H1 (cell line): ENCODE measurements at regions not wholly inside any gene's neighbourhood (a gene's known extent, or its start where the extent isn't known, plus 50 kb on each side); places are given as distances from the start of the nearest gene placed in this dataset.

ENCODE experiments used
- CTCF ChIA-PET: fragments of 300-600 bp; sonication (Branson Sonifier 250); formaldehyde crosslinking; loops from one replicate; lab custom pipeline; 2021; ENCODE audit not compliant: partially characterized antibody; lab: Charles Lee
- POLR2A ChIA-PET: fragments of 300-600 bp; sonication (Branson Sonifier 250); formaldehyde crosslinking; loops from one replicate; lab custom pipeline; 2021; ENCODE audit warnings: inconsistent platforms; ENCODE audit not compliant: partially characterized antibody; lab: Charles Lee
- DNase-seq, 2 experiments: peaks; one replicate each; pipeline versions ENCODE4 v3.0.0 to v3.0.0-alpha.2; 2010 to 2022; ENCODE audit warnings: low spot score in 2 of 2, low read depth in 1 of 2, mixed read lengths in 1 of 2
- FAIRE-seq: peaks from 2 replicates; lab custom pipeline; 2011; peaks lifted over from hg19 to GRCh38; lab: Jason Lieb, UNC
- H2AFZ ChIP-seq: 2 replicates; pipeline ENCODE4 v1.8.1; 2012; ENCODE audit warnings: low read length, inconsistent platforms
- H2AK5ac ChIP-seq: 2 replicates; pipeline ENCODE4 v1.6.1; 2013; ENCODE audit warnings: low read depth, low read length
- H2BK120ac ChIP-seq: replicated peaks from 2 replicates; pipeline ENCODE3; 2013; ENCODE audit warnings: low read depth, low read length, inconsistent platforms
- H2BK12ac ChIP-seq: 2 replicates; pipeline ENCODE4 v1.6.1; 2013; ENCODE audit warnings: low read depth, low read length
- H2BK15ac ChIP-seq: 2 replicates; pipeline ENCODE4 v1.6.1; 2013; ENCODE audit warnings: low read length
- H2BK20ac ChIP-seq: 2 replicates; pipeline ENCODE4 v1.6.1; 2013; ENCODE audit warnings: low read length
- H2BK5ac ChIP-seq: 2 replicates; pipeline ENCODE4 v1.6.1; 2013; ENCODE audit warnings: low read depth, low read length
- H3K14ac ChIP-seq: 2 replicates; pipeline ENCODE4 v1.6.1; 2013; ENCODE audit warnings: inconsistent platforms; ENCODE audit not compliant: insufficient read length
- H3K18ac ChIP-seq: 2 replicates; pipeline ENCODE4 v1.6.1; 2013; ENCODE audit warnings: low read length; ENCODE audit errors: extremely low read depth
- H3K23ac ChIP-seq: 2 replicates; pipeline ENCODE4 v1.6.1; 2013; ENCODE audit warnings: inconsistent platforms; ENCODE audit not compliant: insufficient read length
- H3K23me2 ChIP-seq: 2 replicates; pipeline ENCODE4 v1.6.1; 2013; ENCODE audit warnings: low read depth, low read length
- H3K27ac ChIP-seq: 2 replicates; pipeline ENCODE4 v1.6.1; 2011; ENCODE audit warnings: low read depth, low read length, inconsistent platforms
- H3K27me3 ChIP-seq, 4 experiments: replicated peaks in 1 of 4; 1 replicate in 1 of 4; 2 replicates in 3 of 4; pipeline versions ENCODE4 v1.6.1 to v1.8.1; 2011 to 2013; ENCODE audit warnings: low read length in 3 of 4, mild to moderate bottlenecking in 3 of 4, inconsistent platforms in 2 of 4, mixed read lengths in 2 of 4, moderate library complexity in 1 of 4; ENCODE audit not compliant: control insufficient read depth in 3 of 4, insufficient read depth in 3 of 4; ENCODE audit errors: extremely low read depth in 1 of 4
- H3K36me3 ChIP-seq, 4 experiments: 2 replicates each; pipeline versions ENCODE4 v1.6.1 to v1.8.1; 2011 to 2013; ENCODE audit warnings: mild to moderate bottlenecking in 4 of 4, low read length in 3 of 4, moderate library complexity in 2 of 4, control low read depth in 1 of 4, inconsistent platforms in 1 of 4; ENCODE audit not compliant: insufficient read depth in 4 of 4, control insufficient read depth in 2 of 4
- H3K4ac ChIP-seq: replicated peaks from 2 replicates; pipeline ENCODE3; 2013; ENCODE audit warnings: low read length, low read depth, mixed read lengths, inconsistent platforms; ENCODE audit not compliant: insufficient read length
- H3K4me1 ChIP-seq, 4 experiments: replicated peaks in 1 of 4; 1 replicate in 1 of 4; 2 replicates in 3 of 4; pipeline versions ENCODE4 v1.6.1 to v1.8.1; 2011 to 2013; ENCODE audit warnings: low read length in 3 of 4, inconsistent platforms in 2 of 4, mixed read lengths in 1 of 4; ENCODE audit not compliant: insufficient read depth in 4 of 4, control insufficient read depth in 3 of 4
- H3K4me2 ChIP-seq, 2 experiments: 2 replicates each; pipeline versions ENCODE4 v1.6.1 to v1.8.1; 2011 to 2013; ENCODE audit warnings: low read depth in 2 of 2, low read length in 2 of 2, control low read depth in 1 of 2, inconsistent platforms in 1 of 2, mild to moderate bottlenecking in 1 of 2; ENCODE audit not compliant: insufficient read depth in 1 of 2
- H3K4me3 ChIP-seq, 4 experiments: fragments of 200-600, 300-600 bp in 1 of 4; sonication (generic), shearing (Covaris generic), sonication (Bioruptor Twin) in 1 of 4; 2 replicates each; pipeline versions ENCODE4 v1.5.1 to v1.8.1; 2011 to 2016; ENCODE audit warnings: low read length in 4 of 4, low read depth in 3 of 4, control low read depth in 2 of 4, inconsistent platforms in 2 of 4, mild to moderate bottlenecking in 2 of 4, mixed read lengths in 1 of 4, moderate library complexity in 1 of 4; ENCODE audit not compliant: insufficient read depth in 2 of 4; ENCODE audit errors: extremely low read depth in 1 of 4
- H3K56ac ChIP-seq: replicated peaks from 2 replicates; pipeline ENCODE3; 2013; ENCODE audit warnings: low read depth, mild to moderate bottlenecking, mixed read lengths, low read length, inconsistent platforms; ENCODE audit not compliant: insufficient read length
- H3K79me1 ChIP-seq: 2 replicates; pipeline ENCODE4 v1.6.1; 2013; ENCODE audit warnings: low read depth, low read length, control low read depth
- H3K79me2 ChIP-seq, 2 experiments: 2 replicates each; pipeline versions ENCODE4 v1.6.1 to v1.8.1; 2012 to 2013; ENCODE audit warnings: low read length in 2 of 2, mild to moderate bottlenecking in 2 of 2, inconsistent platforms in 1 of 2; ENCODE audit not compliant: insufficient read depth in 2 of 2, control insufficient read depth in 1 of 2
- H3K9ac ChIP-seq, 4 experiments: replicated peaks in 1 of 4; 1 replicate in 1 of 4; 2 replicates in 3 of 4; pipeline versions ENCODE4 v1.6.1 to v1.8.1; 2011 to 2013; ENCODE audit warnings: low read depth in 3 of 4, low read length in 3 of 4, control low read depth in 2 of 4, mild to moderate bottlenecking in 2 of 4, moderate library complexity in 2 of 4, inconsistent platforms in 1 of 4; ENCODE audit errors: extremely low read depth in 1 of 4
- H3K9me3 ChIP-seq, 2 experiments: 2 replicates each; pipeline versions ENCODE4 v1.6.1 to v1.8.1; 2012 to 2013; ENCODE audit warnings: mild to moderate bottlenecking in 2 of 2, moderate library complexity in 2 of 2, control low read depth in 1 of 2, inconsistent platforms in 1 of 2, low read depth in 1 of 2, low read length in 1 of 2, mixed read lengths in 1 of 2; ENCODE audit not compliant: insufficient read depth in 2 of 2
- H4K20me1 ChIP-seq, 2 experiments: replicated peaks in 1 of 2; 2 replicates each; pipeline versions ENCODE3 to v1.8.1; 2011 to 2013; ENCODE audit warnings: inconsistent platforms in 2 of 2, low read length in 2 of 2, mild to moderate bottlenecking in 1 of 2; ENCODE audit not compliant: insufficient read depth in 2 of 2, control insufficient read depth in 1 of 2
- H4K5ac ChIP-seq: 2 replicates; pipeline ENCODE4 v1.6.1; 2013; ENCODE audit warnings: low read length, low read depth, mixed read lengths, inconsistent platforms; ENCODE audit not compliant: insufficient read length
- H4K8ac ChIP-seq: 2 replicates; pipeline ENCODE4 v1.8.0; 2013; ENCODE audit warnings: mild to moderate bottlenecking, moderate library complexity, low read length, inconsistent platforms; ENCODE audit not compliant: insufficient read depth; ENCODE audit errors: extremely low read depth
- H4K91ac ChIP-seq: replicated peaks from 2 replicates; pipeline ENCODE3; 2013; ENCODE audit warnings: low read length, mixed read lengths, inconsistent platforms; ENCODE audit not compliant: insufficient read length
- JUN ChIP-seq: IDR thresholded peaks from 2 replicates; pipeline ENCODE4 v1.6.1; 2011; ENCODE audit warnings: low read depth, mild to moderate bottlenecking, improper control_type of control experiment, low read length
- RBBP5 ChIP-seq: IDR thresholded peaks from 2 replicates; pipeline ENCODE4 v1.7.1; 2012; ENCODE audit warnings: low read depth, mild to moderate bottlenecking, inconsistent platforms, low read length, moderate library complexity, borderline replicate concordance
- TBP ChIP-seq: IDR thresholded peaks from 2 replicates; pipeline ENCODE4 v1.6.1; 2011; ENCODE audit warnings: low read depth, low read length, improper control_type of control experiment
- WGBS, 2 experiments: shearing (Covaris generic) in 1 of 2; methylation state at CpG; one replicate each; pipeline versions ENCODE4 v1.1.6 to v1.1.7; 2013 to 2015; ENCODE audit warnings: low lambda C conversion rate in 2 of 2, mixed read lengths in 2 of 2, inconsistent platforms in 1 of 2, low coverage in 1 of 2, missing lambda C conversion rate in 1 of 2; ENCODE audit not compliant: insufficient replicate concordance in 2 of 2, insufficient coverage in 1 of 2, insufficient read length in 1 of 2; ENCODE audit errors: extremely low coverage in 1 of 2, missing lambda C conversion rate in 1 of 2; 5-methylcytosine and 5-hydroxymethylcytosine counted together

- TF ChIP-seq TBP (peak; percentile 2; the same call in 1 of the 2 replicates), RBBP5 (0 out of 2 replicates have a peak, but pooled peaks have one; percentile 15), JUN (no peak)
Measured at GRCh38 chr6:167442796-167443680, 118.2 kb downstream of the TTLL2 start.

More at GRCh38 chr6:167442796-167443680, 118.2 kb downstream of the TTLL2 start:
- Histone ChIP-seq H4K5ac (peak overlapping the region; percentile 76), H3K56ac (peak overlapping the region; percentile 44), H3K36me3 (peaks cover 0 to under 1% (median 0%) of the 10 kb centered on the region in 4 experiments; a peak in 1 of 8 replicates), H3K27ac (peak overlapping the region; percentile 76), H2AK5ac (peak overlapping the region; percentile 94), H3K4me1 (peaks cover 20 to 36% (median 24%) of the 10 kb centered on the region in 4 experiments), H2BK120ac (peak overlapping the region; percentile 89), H2BK20ac (peak overlapping the region; percentile 77), H3K9ac (no peak overlapping the region), H3K27me3 (no peaks in the 10 kb centered on the region), H4K20me1 (no peaks in the 10 kb centered on the region), H3K23me2 (no peaks in the 10 kb centered on the region), H4K8ac (no peak overlapping the region), H3K4me3 (peak overlapping the region in 1 of 4 experiments; percentile 32; a peak in 1 of 8 replicates), H3K9me3 (no peaks in the 10 kb centered on the region), H3K23ac (no peak overlapping the region), H3K79me1 (0 out of 2 replicates have a peak, but pooled peaks cover 3% of the 10 kb centered on the region), H2BK12ac (peak overlapping the region; percentile 62), H2BK15ac (no peak overlapping the region), H3K18ac (peak overlapping the region; percentile 89), H2AFZ (peak overlapping the region; percentile 48; the same call in 1 of the 2 replicates), H3K4ac (peak overlapping the region; percentile 76), H3K14ac (no peak overlapping the region), H3K4me2 (peak overlapping the region; percentile 43 to 63), H3K79me2 (peaks cover 0 to 13% of the 10 kb centered on the region in 2 experiments; a peak in 2 of 4 replicates), H4K91ac (peak overlapping the region; percentile 99), H2BK5ac (peak overlapping the region; percentile 99)
- POLR2A ChIA-PET: interaction anchor here (0.8 to 2.2 kb wide), 7 partner anchors 14 to 453 kb away, joined by 3 to 8 read pairs (median 3); no protein-coding TSS in a partner anchor
- peak; percentile 62 for FAIRE-seq
- 51% methylated on average over 15 of the region's 15 CpGs; no CpG with 5 or more reads in 1 of the 2 experiments for WGBS, 2 experiments
- CTCF ChIA-PET: interaction anchor here (0.7 kb wide), 1 partner anchor 247 kb away, joined by 3 read pairs; no protein-coding TSS in a partner anchor
- DNase-seq: no peak
